GM19455 (cell line): ENCODE measurements at regions not wholly inside any gene's neighbourhood (a gene's known extent, or its start where the extent isn't known, plus 50 kb on each side); places are given as distances from the start of the nearest gene placed in this dataset.

ENCODE experiments used
- ATAC-seq: cut with Tn5 transposase; IDR thresholded peaks from one replicate; pipeline ENCODE4 v1.9.1; 2021; ENCODE audit not compliant: unreplicated experiment

- no peak for ATAC-seq
Observed at GRCh38 chr1:199720496-199720895, 307.0 kb upstream of the NR5A2 start.

DNA sequence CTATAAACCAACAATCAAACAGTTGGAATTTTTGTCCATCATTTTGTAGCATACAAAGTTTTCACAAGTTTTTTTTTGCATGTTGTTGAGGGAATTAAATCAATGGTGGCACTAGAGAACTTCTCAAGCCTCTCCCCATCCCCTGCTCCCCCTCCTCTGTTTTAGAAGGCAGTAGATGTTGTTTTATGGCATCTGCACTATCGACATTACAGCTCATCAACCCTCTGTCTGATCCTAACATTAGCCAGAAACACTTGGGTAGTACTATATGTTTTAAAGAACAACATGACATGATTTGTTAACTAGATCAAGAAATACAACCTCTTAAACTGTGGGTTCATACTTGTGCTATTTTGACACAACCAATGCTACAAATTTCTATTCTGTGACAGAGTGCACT is 306.5 kb upstream of the NR5A2 start:
- no peak for ATAC-seq

GRCh38 chr1:199723250-199723956 is 304.1 kb upstream of the NR5A2 start:
- ATAC-seq, result no peak

- no peak for ATAC-seq
Observed at GRCh38 chr1:199724049-199724448, 303.5 kb upstream of the NR5A2 start.

- ATAC-seq, result no peak
Observed at GRCh38 chr1:199725002-199725565, 302.4 kb upstream of the NR5A2 start.

DNA sequence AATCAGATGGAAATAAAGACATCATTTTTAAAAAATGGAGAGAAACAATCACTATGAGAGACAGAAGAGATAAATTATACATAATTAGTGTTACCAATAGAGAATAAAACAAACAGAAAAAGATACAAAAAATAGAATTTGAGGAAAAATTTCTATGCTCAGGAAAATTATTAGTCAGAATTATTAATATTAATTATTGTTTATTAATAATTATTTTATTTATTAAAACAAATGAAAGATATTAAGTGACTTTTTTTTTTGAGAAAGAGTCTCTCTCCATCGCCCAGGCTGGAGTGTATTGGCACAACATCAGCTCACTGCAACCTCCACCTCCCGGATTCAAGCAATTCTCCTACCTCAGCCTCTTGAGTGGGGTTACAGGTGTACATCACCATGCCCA is 299.8 kb upstream of the NR5A2 start:
- no peak for ATAC-seq

- no peak for ATAC-seq
Observed at GRCh38 chr1:199728345-199728744, 299.2 kb upstream of the NR5A2 start.

DNA sequence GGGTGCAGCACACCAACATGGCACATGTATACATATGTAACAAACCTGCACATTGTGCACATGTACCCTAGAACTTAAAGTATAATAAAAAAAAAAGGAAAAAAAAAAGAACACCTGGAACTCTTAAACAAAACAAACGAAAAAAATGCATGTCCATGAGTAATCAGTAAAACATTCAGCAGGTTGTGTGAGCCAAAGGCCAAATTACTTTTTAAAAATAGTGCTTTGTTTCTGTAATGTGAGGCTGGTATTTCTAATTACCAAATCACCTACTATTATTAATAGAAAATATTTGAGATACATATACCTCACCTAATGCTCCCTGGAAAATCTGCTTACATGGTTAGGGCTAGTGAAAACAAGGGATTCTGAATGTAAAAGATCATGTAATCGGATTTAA is 294.4 kb upstream of the NR5A2 start:
- ATAC-seq, result no peak

- no peak for ATAC-seq
Observed at GRCh38 chr1:199734186-199734585, 293.3 kb upstream of the NR5A2 start.

DNA sequence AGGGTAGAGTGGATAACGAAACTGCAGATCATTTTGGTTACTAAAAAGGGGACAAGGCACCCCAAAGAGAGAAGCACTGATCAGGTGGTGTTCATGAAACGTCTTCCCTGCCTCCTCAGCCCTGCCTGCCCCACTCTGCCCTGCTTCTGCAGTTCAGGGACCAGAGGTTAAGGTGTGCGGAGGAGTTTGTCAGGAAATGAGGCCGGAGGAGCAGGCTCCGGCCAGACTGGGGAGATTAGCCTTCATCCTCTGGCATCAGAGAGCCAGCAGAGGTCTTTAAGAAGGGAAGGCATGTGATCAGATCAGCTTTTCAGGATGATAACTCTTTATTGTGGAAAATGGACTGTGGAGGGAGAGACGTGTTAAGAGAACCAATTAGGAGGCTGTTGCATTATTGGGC is 291.9 kb upstream of the NR5A2 start:
- no peak for ATAC-seq

- ATAC-seq, result no peak
Observed at GRCh38 chr1:199736646-199737045, 290.9 kb upstream of the NR5A2 start.

GRCh38 chr1:199741586-199741985 is 285.9 kb upstream of the NR5A2 start:
- no peak for ATAC-seq

GRCh38 chr1:199742547-199742946 is 285.0 kb upstream of the NR5A2 start:
- no peak for ATAC-seq

GRCh38 chr1:199743227-199743626 is 284.3 kb upstream of the NR5A2 start:
- ATAC-seq, result no peak

DNA sequence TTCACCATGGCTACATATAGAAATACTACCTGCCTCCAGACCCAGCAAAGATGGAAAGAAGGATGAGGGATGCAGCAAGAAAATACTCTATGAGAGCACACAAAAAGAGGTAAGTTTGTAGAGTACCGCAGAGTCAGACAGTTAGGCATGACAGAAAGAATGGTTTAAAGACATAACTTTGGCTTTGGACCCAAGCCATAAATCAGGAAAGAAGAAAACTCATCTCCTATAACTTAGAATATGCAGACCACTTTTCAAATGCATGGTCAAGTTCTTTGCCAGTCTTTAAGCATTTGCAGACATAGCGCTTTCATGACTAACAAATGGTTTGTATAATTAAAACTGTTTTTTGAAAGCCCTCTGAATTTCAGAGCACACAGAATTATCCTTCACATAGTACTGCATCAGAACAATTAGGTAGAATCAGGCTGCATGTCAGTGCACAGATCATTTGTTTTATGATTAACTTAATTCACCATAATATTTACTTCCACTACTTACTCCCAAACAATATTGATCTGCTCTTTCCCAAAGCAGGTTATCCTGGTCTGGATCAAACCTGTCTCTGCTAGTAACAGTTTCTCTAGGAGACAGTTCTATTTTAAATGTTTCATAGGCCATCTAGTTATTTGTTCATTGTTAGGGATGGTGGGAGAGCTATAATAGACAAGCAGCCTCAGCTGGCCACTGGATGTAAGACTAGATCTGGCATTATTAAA is 280.7 kb upstream of the NR5A2 start:
- ATAC-seq, result no peak

- ATAC-seq, result no peak
Observed at GRCh38 chr1:199747984-199748383, 279.5 kb upstream of the NR5A2 start.

- no peak for ATAC-seq
Observed at GRCh38 chr1:199751506-199751905, 276.0 kb upstream of the NR5A2 start.

DNA sequence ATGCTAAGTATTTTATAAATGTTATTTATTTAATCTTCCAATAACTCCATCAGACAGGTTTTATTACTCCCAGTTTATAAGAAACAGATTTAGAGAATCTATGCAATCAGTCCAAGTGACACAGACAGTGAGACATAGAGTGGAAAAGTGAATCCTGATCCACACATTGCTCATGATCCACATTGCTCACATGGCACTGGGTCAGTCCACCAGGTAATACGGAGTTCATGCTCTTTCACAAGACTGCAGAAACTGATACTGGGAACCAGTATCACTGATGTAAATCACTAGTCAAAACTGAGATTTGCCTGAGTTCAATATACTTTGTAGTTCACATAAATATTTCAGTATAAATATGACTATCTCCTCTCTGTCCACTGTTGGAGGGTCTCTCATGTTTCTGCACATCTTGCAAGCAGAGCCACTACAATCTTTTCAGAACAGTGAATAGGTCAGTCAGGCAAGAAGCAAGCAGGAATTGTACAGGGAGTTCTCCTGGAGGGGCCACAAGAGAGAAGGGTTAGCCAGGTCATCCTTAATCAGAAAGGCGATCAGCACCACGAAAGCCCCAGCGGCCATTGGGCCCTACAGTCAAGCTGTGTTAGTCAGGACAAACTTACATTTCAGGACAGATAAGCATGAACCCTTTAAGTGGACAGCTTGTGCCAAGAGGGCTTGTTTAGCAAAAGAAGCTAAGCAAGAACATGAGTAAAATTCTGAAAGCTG is 275.4 kb upstream of the NR5A2 start:
- no peak for ATAC-seq

DNA sequence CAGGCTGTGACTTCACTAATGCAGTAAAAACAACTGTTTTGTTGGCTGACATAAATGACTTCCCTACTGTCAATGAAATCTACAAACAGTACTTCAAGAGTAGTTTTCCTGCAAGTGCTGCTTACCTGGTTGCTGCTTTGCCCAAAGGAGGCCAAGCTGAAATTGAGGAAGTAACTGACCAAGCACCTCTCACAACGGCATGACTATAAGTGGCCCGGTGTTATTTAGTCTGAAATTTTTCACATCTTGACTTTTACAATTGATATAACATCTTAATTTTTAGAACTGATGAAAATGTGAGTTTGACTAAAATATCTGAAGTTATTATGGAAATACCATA is 274.9 kb upstream of the NR5A2 start:
- ATAC-seq, result no peak

- no peak for ATAC-seq
Observed at GRCh38 chr1:199753513-199753912, 274.0 kb upstream of the NR5A2 start.

- ATAC-seq, result no peak
Observed at GRCh38 chr1:199756066-199756465, 271.4 kb upstream of the NR5A2 start.
